ENCODE measurements at regions not wholly inside any gene's neighbourhood (a gene's known extent, or its start where the extent isn't known, plus 50 kb on each side); places are given as distances from the start of the nearest gene placed in this dataset.
A peak's percentile ranks its signal among the peaks of the same experiment; 100 is the strongest.

GRCh38 chr15:62599791-62600777, 435.0 kb upstream of the C2CD4B start:
- Mint-ChIP-seq H3K27me3 (ENCODE audit: low read depth, unreplicated experiment) (no peaks in the 10 kb centered on the region), H3K9me3 (ENCODE audit: unreplicated experiment) (no peaks in the 10 kb centered on the region), H3K4me1 (ENCODE audit: low read depth, unreplicated experiment) (no peaks in the 10 kb centered on the region), H3K36me3 (ENCODE audit: low read depth, unreplicated experiment) (peaks cover 3% of the 10 kb centered on the region), H3K27ac (ENCODE audit: unreplicated experiment) (no peak overlapping the region), H3K4me3 (ENCODE audit: unreplicated experiment) (no peak overlapping the region)
- FAIRE-seq, result no peak
- H3K4me2 ChIP-seq (ENCODE audit: low read length), result peak overlapping the region; percentile 14
- no peak overlapping the region for H2AFZ ChIP-seq (ENCODE audit: low read depth, low read length)
- H3K4me1 ChIP-seq (ENCODE audit: insufficient read depth, low read length), result peaks cover 4% of the 10 kb centered on the region
- H3K9ac ChIP-seq (ENCODE audit: low read length), result no peak overlapping the region
- DNase-seq (ENCODE audit: low read depth), result no peak
- no peaks in the 10 kb centered on the region for H4K20me1 ChIP-seq (ENCODE audit: insufficient read depth, low read length)
- H3K79me2 ChIP-seq (ENCODE audit: insufficient read depth, low read length), result no peaks in the 10 kb centered on the region
- no peaks in the 10 kb centered on the region for H3K27me3 ChIP-seq (ENCODE audit: insufficient read depth, low read length)
- no peak overlapping the region for H3K27ac ChIP-seq (ENCODE audit: low read depth, low read length)
- no peaks in the 10 kb centered on the region for H3K36me3 ChIP-seq (ENCODE audit: insufficient read depth, low read length)
- no peak for TF ChIP-seq CTCF (IDR thresholded peaks at IDR 0.05; ENCODE audit: insufficient read depth, low read depth, low read length)
- TF ChIP-seq EZH2 (IDR thresholded peaks at IDR 0.05; ENCODE audit: insufficient read depth, low read length), result no peak
- H3K9me3 ChIP-seq (ENCODE audit: insufficient read depth, low read depth, low read length), result no peaks in the 10 kb centered on the region
- no peak overlapping the region for H3K4me3 ChIP-seq (ENCODE audit: insufficient read depth, low read depth, low read length)

GRCh38 chr15:62601777-62602545, 436.9 kb upstream of the C2CD4B start:
- Histone ChIP-seq H3K9me3 (ENCODE audit: insufficient read depth, low read depth, low read length) (peaks cover 6% of the 10 kb centered on the region), H3K4me3 (ENCODE audit: insufficient read depth, low read depth, low read length) (no peak overlapping the region), H3K4me2 (ENCODE audit: low read length) (no peak overlapping the region), H3K9ac (ENCODE audit: low read length) (no peak overlapping the region), H3K79me2 (ENCODE audit: insufficient read depth, low read length) (no peaks in the 10 kb centered on the region), H4K20me1 (ENCODE audit: insufficient read depth, low read length) (no peaks in the 10 kb centered on the region), H3K27ac (ENCODE audit: low read depth, low read length) (no peak overlapping the region), H2AFZ (ENCODE audit: low read depth, low read length) (no peak overlapping the region), H3K27me3 (ENCODE audit: insufficient read depth, low read length) (no peaks in the 10 kb centered on the region), H3K36me3 (ENCODE audit: insufficient read depth, low read length) (no peaks in the 10 kb centered on the region), H3K4me1 (ENCODE audit: insufficient read depth, low read length) (peaks cover 10% of the 10 kb centered on the region)
- no peak overlapping the region for H3K4me3 Mint-ChIP-seq (ENCODE audit: unreplicated experiment)
- peaks cover 3% of the 10 kb centered on the region for H3K36me3 Mint-ChIP-seq (ENCODE audit: low read depth, unreplicated experiment)
- FAIRE-seq (peak; percentile 9), DNase-seq (ENCODE audit: low read depth) (no peak)
- TF ChIP-seq CTCF (IDR thresholded peaks at IDR 0.05; ENCODE audit: insufficient read depth, low read depth, low read length), result no peak
- TF ChIP-seq EZH2 (IDR thresholded peaks at IDR 0.05; ENCODE audit: insufficient read depth, low read length), result no peak
- H3K9me3 Mint-ChIP-seq (ENCODE audit: unreplicated experiment), result peaks cover 3% of the 10 kb centered on the region
- H3K4me1 Mint-ChIP-seq (ENCODE audit: low read depth, unreplicated experiment), result peaks cover 6% of the 10 kb centered on the region
- H3K27ac Mint-ChIP-seq (ENCODE audit: unreplicated experiment), result no peak overlapping the region
- H3K27me3 Mint-ChIP-seq (ENCODE audit: low read depth, unreplicated experiment), result no peaks in the 10 kb centered on the region
